Osteocyte (in vitro differentiated cells): ENCODE measurements at regions not wholly inside any gene's neighbourhood (a gene's known extent, or its start where the extent isn't known, plus 50 kb on each side); places are given as distances from the start of the nearest gene placed in this dataset.

ENCODE experiments used
- DNase-seq: peaks from one replicate; pipeline ENCODE4 v3.0.0; 2021; ENCODE audit warnings: mixed read lengths; ENCODE audit not compliant: unreplicated experiment; ENCODE audit errors: extremely low spot score
- H3K27ac Mint-ChIP-seq: one replicate; pipeline ENCODE4 v1.8.0; 2021; ENCODE audit warnings: mild to moderate bottlenecking, mixed read lengths; ENCODE audit not compliant: unreplicated experiment
- H3K27me3 Mint-ChIP-seq: one replicate; pipeline ENCODE4 v1.8.0; 2021; ENCODE audit warnings: mixed read lengths; ENCODE audit not compliant: unreplicated experiment
- H3K36me3 Mint-ChIP-seq: one replicate; pipeline ENCODE4 v1.8.0; 2021; ENCODE audit warnings: mixed read lengths; ENCODE audit not compliant: unreplicated experiment
- H3K4me1 Mint-ChIP-seq: one replicate; pipeline ENCODE4 v1.8.0; 2021; ENCODE audit warnings: mixed read lengths; ENCODE audit not compliant: unreplicated experiment
- H3K4me3 Mint-ChIP-seq: one replicate; pipeline ENCODE4 v1.8.0; 2021; ENCODE audit warnings: mild to moderate bottlenecking, moderate library complexity, mixed read lengths; ENCODE audit not compliant: unreplicated experiment
- H3K9me3 Mint-ChIP-seq: one replicate; pipeline ENCODE4 v1.8.0; 2021; ENCODE audit warnings: mixed read lengths; ENCODE audit not compliant: unreplicated experiment
- TF ChIP-seq, protein P1 (sequence below): fragments of 200-600 bp; sonication (generic); IDR thresholded peaks from 2 replicates; pipeline ENCODE4 v1.5.0; 2021; ENCODE audit warnings: antibody characterized with exemption, mild to moderate bottlenecking, moderate library complexity

DNA sequence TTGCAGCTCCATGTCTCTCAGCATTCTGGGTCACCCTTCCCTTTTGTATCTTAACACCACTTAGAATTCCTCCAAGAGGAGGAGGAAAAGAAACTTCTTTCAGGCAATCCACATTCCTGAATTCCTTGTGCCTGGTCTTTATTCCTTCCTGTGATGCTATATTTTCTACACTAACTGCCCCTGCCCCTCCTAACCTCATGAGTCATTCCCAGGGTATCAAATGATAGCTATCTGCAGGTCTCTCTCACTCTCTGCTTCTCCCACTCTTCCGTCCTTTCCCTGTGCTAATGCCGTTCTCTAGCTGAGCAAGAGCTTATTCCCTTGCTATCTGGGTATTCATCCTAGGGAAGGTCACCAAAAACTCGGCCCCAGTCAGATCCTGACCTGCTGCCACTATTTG lies 395.0 kb upstream of the TCF4 start:
- DNase-seq, result no peak
- Mint-ChIP-seq H3K9me3 (peaks cover 8% of the 10 kb centered on the region), H3K4me1 (peaks cover 11% of the 10 kb centered on the region), H3K4me3 (peak overlapping the region; percentile 4), H3K27ac (peak overlapping the region; percentile 65), H3K36me3 (no peaks in the 10 kb centered on the region), H3K27me3 (no peaks in the 10 kb centered on the region)
- TF ChIP-seq, protein P1, sequence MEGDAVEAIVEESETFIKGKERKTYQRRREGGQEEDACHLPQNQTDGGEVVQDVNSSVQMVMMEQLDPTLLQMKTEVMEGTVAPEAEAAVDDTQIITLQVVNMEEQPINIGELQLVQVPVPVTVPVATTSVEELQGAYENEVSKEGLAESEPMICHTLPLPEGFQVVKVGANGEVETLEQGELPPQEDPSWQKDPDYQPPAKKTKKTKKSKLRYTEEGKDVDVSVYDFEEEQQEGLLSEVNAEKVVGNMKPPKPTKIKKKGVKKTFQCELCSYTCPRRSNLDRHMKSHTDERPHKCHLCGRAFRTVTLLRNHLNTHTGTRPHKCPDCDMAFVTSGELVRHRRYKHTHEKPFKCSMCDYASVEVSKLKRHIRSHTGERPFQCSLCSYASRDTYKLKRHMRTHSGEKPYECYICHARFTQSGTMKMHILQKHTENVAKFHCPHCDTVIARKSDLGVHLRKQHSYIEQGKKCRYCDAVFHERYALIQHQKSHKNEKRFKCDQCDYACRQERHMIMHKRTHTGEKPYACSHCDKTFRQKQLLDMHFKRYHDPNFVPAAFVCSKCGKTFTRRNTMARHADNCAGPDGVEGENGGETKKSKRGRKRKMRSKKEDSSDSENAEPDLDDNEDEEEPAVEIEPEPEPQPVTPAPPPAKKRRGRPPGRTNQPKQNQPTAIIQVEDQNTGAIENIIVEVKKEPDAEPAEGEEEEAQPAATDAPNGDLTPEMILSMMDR, result no peak

DNA sequence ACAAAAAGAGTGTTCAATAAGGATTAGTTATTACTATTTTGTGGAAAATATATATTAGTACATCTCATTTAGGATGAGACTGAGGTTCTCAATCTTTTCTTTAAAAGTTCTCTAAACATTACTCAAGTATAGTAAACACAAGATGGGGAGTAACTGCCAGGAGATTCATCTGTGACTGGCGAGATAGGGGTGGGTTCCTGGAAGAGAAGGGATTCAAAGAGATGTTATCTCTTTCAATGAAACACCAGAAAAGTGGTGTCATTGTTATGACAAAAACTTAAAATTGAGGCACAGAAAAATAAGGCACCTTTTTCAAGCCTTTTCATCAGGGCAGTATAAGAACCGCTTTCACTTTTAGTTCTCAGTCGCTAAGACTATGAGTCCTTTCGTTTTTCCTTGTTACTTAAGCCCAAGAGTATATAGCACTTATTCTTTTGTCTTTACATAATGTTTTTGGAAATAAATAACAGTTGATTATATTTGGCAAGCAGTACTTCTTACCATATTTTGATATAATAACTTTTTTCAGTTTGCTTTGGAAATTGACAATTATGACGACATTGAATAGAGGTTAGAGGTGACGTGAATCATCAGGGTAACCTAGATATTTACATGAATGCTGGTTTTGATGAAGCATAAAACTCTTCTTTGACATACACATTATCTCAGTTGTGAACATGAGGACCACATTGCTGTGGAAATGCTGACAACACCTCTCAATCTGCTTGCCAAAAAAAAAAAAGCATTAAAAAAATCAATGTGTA lies 393.9 kb upstream of the TCF4 start:
- H3K27me3 Mint-ChIP-seq, result no peaks in the 10 kb centered on the region
- H3K4me3 Mint-ChIP-seq, result no peak overlapping the region
- H3K27ac Mint-ChIP-seq, result no peak overlapping the region
- TF ChIP-seq, protein P1, result no peak
- no peak for DNase-seq
- H3K36me3 Mint-ChIP-seq, result no peaks in the 10 kb centered on the region
- H3K4me1 Mint-ChIP-seq, result peaks cover 11% of the 10 kb centered on the region
- H3K9me3 Mint-ChIP-seq, result peaks cover 8% of the 10 kb centered on the region

DNA sequence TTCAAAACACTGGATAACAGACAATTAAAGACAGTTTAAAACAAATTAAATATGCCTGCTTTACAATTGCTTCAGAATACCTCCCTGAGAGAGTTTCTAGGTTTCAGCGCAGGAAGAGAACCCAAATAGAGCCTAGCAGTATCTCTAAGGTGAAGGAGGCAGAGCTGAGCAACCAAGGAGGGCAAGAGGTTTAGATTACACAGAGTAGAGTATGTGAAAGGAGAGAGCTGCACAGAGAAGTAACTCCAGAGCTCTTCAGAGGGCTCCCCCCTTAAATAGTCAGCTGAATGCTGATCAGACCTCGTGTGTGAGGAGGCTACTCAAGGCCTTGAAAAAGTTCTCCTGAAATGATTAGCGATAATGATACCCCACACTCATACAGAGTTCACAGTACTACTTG lies 386.5 kb upstream of the TCF4 start:
- TF ChIP-seq, protein P1, result no peak
- H3K36me3 Mint-ChIP-seq, result peaks cover 4% of the 10 kb centered on the region
- no peaks in the 10 kb centered on the region for H3K27me3 Mint-ChIP-seq
- peaks cover 11% of the 10 kb centered on the region for H3K9me3 Mint-ChIP-seq
- DNase-seq, result no peak
- H3K4me3 Mint-ChIP-seq, result no peak overlapping the region
- H3K4me1 Mint-ChIP-seq, result no peaks in the 10 kb centered on the region
- no peak overlapping the region for H3K27ac Mint-ChIP-seq

DNA sequence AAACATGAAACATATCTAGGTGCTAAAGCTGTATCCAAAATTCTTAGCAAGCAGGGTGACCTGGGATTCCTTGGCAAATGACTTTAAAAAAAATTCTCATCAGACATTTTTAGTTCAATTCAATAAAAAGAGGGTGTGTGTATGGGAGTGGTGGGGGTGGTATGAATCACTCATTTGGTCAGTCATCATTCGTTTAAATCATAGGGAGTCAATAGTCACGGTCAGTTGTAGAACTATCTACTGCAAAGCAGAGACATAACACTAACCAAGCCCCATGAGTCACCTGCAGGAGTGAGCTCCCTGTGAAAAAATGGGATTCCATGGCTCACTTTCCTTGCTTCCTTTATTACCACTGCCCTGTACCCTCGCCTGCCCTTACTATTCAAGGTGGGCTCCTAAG lies 380.6 kb upstream of the TCF4 start:
- Mint-ChIP-seq H3K9me3 (no peaks in the 10 kb centered on the region), H3K36me3 (no peaks in the 10 kb centered on the region), H3K27ac (no peak overlapping the region), H3K27me3 (no peaks in the 10 kb centered on the region), H3K4me3 (no peak overlapping the region), H3K4me1 (no peaks in the 10 kb centered on the region)
- no peak for DNase-seq
- TF ChIP-seq, protein P1, result no peak

DNA sequence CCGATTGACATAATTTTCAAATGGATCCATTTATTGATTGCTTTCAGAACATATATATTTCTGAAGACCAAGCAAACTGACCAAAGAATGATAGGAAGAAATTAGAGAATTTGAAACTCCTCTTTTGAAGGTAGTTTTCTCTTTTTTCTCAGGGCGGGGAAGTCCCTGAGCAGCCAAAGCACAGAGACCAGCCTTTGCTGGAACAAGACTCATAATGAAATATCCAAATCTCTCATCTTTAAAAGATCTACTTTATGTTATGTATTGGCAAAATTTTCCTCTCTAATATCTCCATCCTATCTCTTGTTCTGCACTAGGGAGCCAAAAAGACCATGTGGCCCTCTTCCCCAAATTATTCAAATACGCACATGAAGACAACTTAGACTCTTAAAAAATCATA lies 379.0 kb upstream of the TCF4 start:
- Mint-ChIP-seq H3K27ac (no peak overlapping the region), H3K4me1 (no peaks in the 10 kb centered on the region), H3K9me3 (no peaks in the 10 kb centered on the region), H3K36me3 (no peaks in the 10 kb centered on the region), H3K4me3 (no peak overlapping the region), H3K27me3 (no peaks in the 10 kb centered on the region)
- DNase-seq, result no peak
- TF ChIP-seq, protein P1, result no peak
